CD14-positive monocyte (primary cell): ENCODE measurements at regions not wholly inside any gene's neighbourhood (a gene's known extent, or its start where the extent isn't known, plus 50 kb on each side); places are given as distances from the start of the nearest gene placed in this dataset.

Experiments used
- DNase-seq, 3 donors: peaks; one replicate each; pipeline ENCODE4 v3.0.0-alpha.2; 2011 to 2022
- H2AFZ ChIP-seq: 2 replicates; pipeline ENCODE4 v1.6.0; 2012; ENCODE audit warnings: mild to moderate bottlenecking, low read depth, low read length, inconsistent platforms; ENCODE audit not compliant: insufficient read depth, poor library complexity, severe bottlenecking
- H3K27ac ChIP-seq, 2 donors: 1 replicate in 1 of 2; 2 replicates in 1 of 2; pipeline ENCODE4 v1.5.1; 2012 to 2013; ENCODE audit warnings: low read length in 2 of 2, control low read depth in 1 of 2, inconsistent platforms in 1 of 2, low read depth in 1 of 2, mild to moderate bottlenecking in 1 of 2
- H3K27me3 ChIP-seq, 2 donors: one replicate each; pipeline versions ENCODE4 v1.6.0 to v1.6.1; 2011 to 2013; ENCODE audit warnings: low read length in 2 of 2; ENCODE audit not compliant: control insufficient read depth in 2 of 2, insufficient read depth in 2 of 2
- H3K36me3 ChIP-seq, 2 donors: replicated peaks in 1 of 2; 1 replicate in 1 of 2; 2 replicates in 1 of 2; pipeline versions ENCODE4 v1.5.1 to v1.6.1; 2012 to 2013; ENCODE audit warnings: low read length in 2 of 2, control low read depth in 1 of 2, inconsistent platforms in 1 of 2, mild to moderate bottlenecking in 1 of 2; ENCODE audit not compliant: insufficient read depth in 2 of 2, control insufficient read depth in 1 of 2
- H3K4me1 ChIP-seq, 2 donors: 1 replicate in 1 of 2; 2 replicates in 1 of 2; pipeline versions ENCODE4 v1.5.1 to v1.6.1; 2012 to 2013; ENCODE audit warnings: low read length in 2 of 2, control low read depth in 1 of 2, inconsistent platforms in 1 of 2, mild to moderate bottlenecking in 1 of 2, moderate library complexity in 1 of 2; ENCODE audit not compliant: insufficient read depth in 2 of 2, control insufficient read depth in 1 of 2
- H3K4me2 ChIP-seq: replicated peaks from 2 replicates; pipeline ENCODE3; 2012; ENCODE audit warnings: low read length, moderate library complexity, mild to moderate bottlenecking; ENCODE audit not compliant: poor library complexity, severe bottlenecking; ENCODE audit errors: extremely low read depth
- H3K4me3 ChIP-seq, 3 experiments: fragments of 200-600 bp in 1 of 3; sonication (generic) in 1 of 3; replicated peaks in 1 of 3; 1 replicate in 2 of 3; 2 replicates in 1 of 3; pipeline ENCODE4 v1.5.1; 2011 to 2013; ENCODE audit warnings: low read length in 3 of 3, mild to moderate bottlenecking in 3 of 3, control low read depth in 2 of 3, low read depth in 2 of 3, inconsistent platforms in 1 of 3, moderate library complexity in 1 of 3
- H3K79me2 ChIP-seq: 2 replicates; pipeline ENCODE4 v1.6.0; 2012; ENCODE audit warnings: mild to moderate bottlenecking, control low read depth, inconsistent platforms, low read length, moderate library complexity; ENCODE audit not compliant: insufficient read depth
- H3K9ac ChIP-seq: 2 replicates; pipeline ENCODE4 v1.6.0; 2017; ENCODE audit warnings: low read length, mild to moderate bottlenecking; ENCODE audit not compliant: insufficient read depth, poor library complexity, severe bottlenecking
- H3K9me3 ChIP-seq, 2 donors: replicated peaks in 1 of 2; 1 replicate in 1 of 2; 2 replicates in 1 of 2; pipeline versions ENCODE4 v1.5.1 to v1.6.1; 2012 to 2013; ENCODE audit warnings: low read length in 2 of 2, control low read depth in 1 of 2; ENCODE audit not compliant: control insufficient read depth in 1 of 2, insufficient read depth in 1 of 2
- H4K20me1 ChIP-seq: 2 replicates; pipeline ENCODE4 v1.6.0; 2012; ENCODE audit warnings: mild to moderate bottlenecking, low read length, control low read depth, moderate library complexity; ENCODE audit not compliant: insufficient read depth
- H3K27ac Mint-ChIP-seq, 7 donors: one replicate each; pipeline ENCODE4 v1.8.0; 2020; ENCODE audit warnings: mild to moderate bottlenecking in 7 of 7, mixed read lengths in 7 of 7, moderate library complexity in 6 of 7, inconsistent platforms in 2 of 7
- H3K27me3 Mint-ChIP-seq, 3 donors: one replicate each; pipeline ENCODE4 v1.8.0; 2021 to 2022; ENCODE audit warnings: low read depth in 3 of 3, mild to moderate bottlenecking in 3 of 3, mixed read lengths in 3 of 3, moderate library complexity in 3 of 3, inconsistent platforms in 1 of 3
- H3K36me3 Mint-ChIP-seq, 2 donors: one replicate each; pipeline ENCODE4 v1.8.0; 2020; ENCODE audit warnings: mixed read lengths in 2 of 2, inconsistent platforms in 1 of 2, mild to moderate bottlenecking in 1 of 2
- H3K4me1 Mint-ChIP-seq: one replicate; pipeline ENCODE4 v1.8.0; 2020; ENCODE audit warnings: mild to moderate bottlenecking, mixed read lengths
- H3K4me3 Mint-ChIP-seq, 2 donors: one replicate each; pipeline ENCODE4 v1.8.0; 2020; ENCODE audit warnings: mild to moderate bottlenecking in 2 of 2, mixed read lengths in 2 of 2, moderate library complexity in 1 of 2
- H3K9me3 Mint-ChIP-seq, 7 donors: one replicate each; pipeline ENCODE4 v1.8.0; 2020 to 2022; ENCODE audit warnings: mixed read lengths in 7 of 7, mild to moderate bottlenecking in 6 of 7, moderate library complexity in 6 of 7, inconsistent platforms in 2 of 7
- CTCF ChIP-seq: fragments of 200-600 bp; IDR thresholded peaks from one replicate; pipeline ENCODE4 v1.8.0; 2022; ENCODE audit warnings: antibody characterized with exemption, mild to moderate bottlenecking
- WGBS: methylation state at CpG from one replicate; pipeline ENCODE4 v1.1.5; 2013; ENCODE audit warnings: missing lambda C conversion rate; ENCODE audit not compliant: insufficient coverage; 5-methylcytosine and 5-hydroxymethylcytosine counted together
- intact Hi-C, 2 donors: fragments of 100-400 bp; cut with micrococcal nuclease; formaldehyde crosslinking; loops; one replicate each; pipeline versions ENCODE4 v1.15.0 to v1.15.1; 2023

- no CpG with 5 or more reads among the region's 1 CpG for WGBS
- H3K27ac ChIP-seq = no peak overlapping the region
- no peaks in the 10 kb centered on the region for H4K20me1 ChIP-seq
- no peak overlapping the region for H3K9ac ChIP-seq
- no peaks in the 10 kb centered on the region for H3K79me2 ChIP-seq
- Mint-ChIP-seq H3K36me3 (peaks cover 0 to 3% of the 10 kb centered on the region in 2 donors), H3K27me3 (peaks cover 0 to 2% (median 0%) of the 10 kb centered on the region in 3 donors), H3K9me3 (peaks cover 14 to 30% (median 22%) of the 10 kb centered on the region in 7 donors), H3K4me3 (no peak overlapping the region), H3K27ac (no peak overlapping the region), H3K4me1 (no peaks in the 10 kb centered on the region)
- no peaks in the 10 kb centered on the region for H3K27me3 ChIP-seq
- H3K4me2 ChIP-seq = no peak overlapping the region
- H3K4me1 ChIP-seq = no peaks in the 10 kb centered on the region
- peaks cover 12 to 31% of the 10 kb centered on the region in 2 donors for H3K9me3 ChIP-seq
- no peak overlapping the region for H2AFZ ChIP-seq
- TF ChIP-seq CTCF = no peak
- intact Hi-C loops = no loop called here
- no peak overlapping the region for H3K4me3 ChIP-seq
- no peak for DNase-seq
- H3K36me3 ChIP-seq = no peaks in the 10 kb centered on the region
Measured at GRCh38 chr2:226174390-226174789, 625.2 kb downstream of the IRS1 start.

GRCh38 chr2:226172939-226173338 lies 626.7 kb downstream of the IRS1 start:
- Histone ChIP-seq H3K27me3 (no peaks in the 10 kb centered on the region), H3K36me3 (no peaks in the 10 kb centered on the region), H3K79me2 (no peaks in the 10 kb centered on the region), H4K20me1 (no peaks in the 10 kb centered on the region), H3K4me1 (no peaks in the 10 kb centered on the region), H3K4me3 (no peak overlapping the region), H2AFZ (no peak overlapping the region), H3K27ac (no peak overlapping the region), H3K9ac (no peak overlapping the region), H3K9me3 (peaks cover 3 to 17% of the 10 kb centered on the region in 2 donors), H3K4me2 (no peak overlapping the region)
- H3K36me3 Mint-ChIP-seq = no peaks in the 10 kb centered on the region
- H3K27me3 Mint-ChIP-seq = peaks cover 0 to 2% (median 0%) of the 10 kb centered on the region in 3 donors
- DNase-seq = no peak
- intact Hi-C loops = no loop called here
- H3K4me3 Mint-ChIP-seq = no peak overlapping the region
- H3K4me1 Mint-ChIP-seq = no peaks in the 10 kb centered on the region
- no peak overlapping the region for H3K27ac Mint-ChIP-seq
- H3K9me3 Mint-ChIP-seq = peaks cover 5 to 17% (median 12%) of the 10 kb centered on the region in 7 donors
- TF ChIP-seq CTCF = no peak
- 93% methylated on average over 4 of the region's 4 CpGs for WGBS
